ENCODE measurements at regions not wholly inside any gene's neighbourhood (a gene's known extent, or its start where the extent isn't known, plus 50 kb on each side); places are given as distances from the start of the nearest gene placed in this dataset.

- TF ChIP-seq, protein P1, sequence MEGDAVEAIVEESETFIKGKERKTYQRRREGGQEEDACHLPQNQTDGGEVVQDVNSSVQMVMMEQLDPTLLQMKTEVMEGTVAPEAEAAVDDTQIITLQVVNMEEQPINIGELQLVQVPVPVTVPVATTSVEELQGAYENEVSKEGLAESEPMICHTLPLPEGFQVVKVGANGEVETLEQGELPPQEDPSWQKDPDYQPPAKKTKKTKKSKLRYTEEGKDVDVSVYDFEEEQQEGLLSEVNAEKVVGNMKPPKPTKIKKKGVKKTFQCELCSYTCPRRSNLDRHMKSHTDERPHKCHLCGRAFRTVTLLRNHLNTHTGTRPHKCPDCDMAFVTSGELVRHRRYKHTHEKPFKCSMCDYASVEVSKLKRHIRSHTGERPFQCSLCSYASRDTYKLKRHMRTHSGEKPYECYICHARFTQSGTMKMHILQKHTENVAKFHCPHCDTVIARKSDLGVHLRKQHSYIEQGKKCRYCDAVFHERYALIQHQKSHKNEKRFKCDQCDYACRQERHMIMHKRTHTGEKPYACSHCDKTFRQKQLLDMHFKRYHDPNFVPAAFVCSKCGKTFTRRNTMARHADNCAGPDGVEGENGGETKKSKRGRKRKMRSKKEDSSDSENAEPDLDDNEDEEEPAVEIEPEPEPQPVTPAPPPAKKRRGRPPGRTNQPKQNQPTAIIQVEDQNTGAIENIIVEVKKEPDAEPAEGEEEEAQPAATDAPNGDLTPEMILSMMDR (IDR thresholded peaks at IDR 0.05; ENCODE audit: insufficient read depth, low read length) = no peak
- TF ChIP-seq REST (IDR thresholded peaks at IDR 0.05; ENCODE audit: insufficient replicate concordance, low read depth) (no peak), SPI1 (IDR thresholded peaks at IDR 0.05; ENCODE audit: borderline replicate concordance, low read depth) (no peak)
These were observed 356.6 kb downstream of the GUCY2F start for GRCh38 chrX:109125304-109125703.

Measured in HL-60 (cell line).